ENCODE measurements at regions not wholly inside any gene's neighbourhood (a gene's known extent, or its start where the extent isn't known, plus 50 kb on each side); places are given as distances from the start of the nearest gene placed in this dataset.

DNA sequence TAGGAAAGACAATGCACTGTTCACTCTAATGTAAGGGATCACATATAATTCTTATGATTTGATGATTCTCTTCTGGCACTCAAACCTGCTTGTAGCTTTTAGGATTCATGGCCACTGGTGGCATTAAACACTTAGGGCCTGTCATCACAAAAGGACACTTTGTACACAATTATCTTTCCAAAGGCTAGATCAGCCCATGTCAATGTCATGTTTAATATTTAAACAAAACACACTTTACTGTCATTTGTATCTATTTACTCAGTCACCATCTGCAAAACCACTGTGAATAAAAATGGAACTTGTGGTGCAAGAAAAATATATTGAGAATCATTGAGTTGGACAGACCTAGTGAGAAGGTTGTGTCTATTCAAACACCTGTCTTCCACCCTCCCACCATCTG, 83.6 kb upstream of the TTC29 start:
- TF ChIP-seq, protein P1, sequence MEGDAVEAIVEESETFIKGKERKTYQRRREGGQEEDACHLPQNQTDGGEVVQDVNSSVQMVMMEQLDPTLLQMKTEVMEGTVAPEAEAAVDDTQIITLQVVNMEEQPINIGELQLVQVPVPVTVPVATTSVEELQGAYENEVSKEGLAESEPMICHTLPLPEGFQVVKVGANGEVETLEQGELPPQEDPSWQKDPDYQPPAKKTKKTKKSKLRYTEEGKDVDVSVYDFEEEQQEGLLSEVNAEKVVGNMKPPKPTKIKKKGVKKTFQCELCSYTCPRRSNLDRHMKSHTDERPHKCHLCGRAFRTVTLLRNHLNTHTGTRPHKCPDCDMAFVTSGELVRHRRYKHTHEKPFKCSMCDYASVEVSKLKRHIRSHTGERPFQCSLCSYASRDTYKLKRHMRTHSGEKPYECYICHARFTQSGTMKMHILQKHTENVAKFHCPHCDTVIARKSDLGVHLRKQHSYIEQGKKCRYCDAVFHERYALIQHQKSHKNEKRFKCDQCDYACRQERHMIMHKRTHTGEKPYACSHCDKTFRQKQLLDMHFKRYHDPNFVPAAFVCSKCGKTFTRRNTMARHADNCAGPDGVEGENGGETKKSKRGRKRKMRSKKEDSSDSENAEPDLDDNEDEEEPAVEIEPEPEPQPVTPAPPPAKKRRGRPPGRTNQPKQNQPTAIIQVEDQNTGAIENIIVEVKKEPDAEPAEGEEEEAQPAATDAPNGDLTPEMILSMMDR (IDR thresholded peaks at IDR 0.05), result no peak
- no peak for TF ChIP-seq POLR2A (IDR thresholded peaks at IDR 0.05)
